BLaER1 treated with 17β-estradiol and CSF1 and Interleukin-3, amounts not matched to agents 10 nM and 100 nM (cell line): ENCODE measurements at regions not wholly inside any gene's neighbourhood (a gene's known extent, or its start where the extent isn't known, plus 50 kb on each side); places are given as distances from the start of the nearest gene placed in this dataset.

Experiments used
- H3K27ac ChIP-seq, 11 experiments: shearing (Covaris generic); formaldehyde crosslinking; 2 replicates each; pipeline ENCODE4 v1.8.1; 2022
- H3K27me3 ChIP-seq, 11 experiments: shearing (Covaris generic); formaldehyde crosslinking; 2 replicates each; pipeline ENCODE4 v1.8.1; 2022
- H3K36me3 ChIP-seq, 11 experiments: shearing (Covaris generic); formaldehyde crosslinking; 2 replicates each; pipeline ENCODE4 v1.8.1; 2022
- H3K4me1 ChIP-seq, 10 experiments: shearing (Covaris generic); formaldehyde crosslinking; 2 replicates each; pipeline ENCODE4 v1.8.1; 2022
- H3K4me2 ChIP-seq, 11 experiments: shearing (Covaris generic); formaldehyde crosslinking; 2 replicates each; pipeline ENCODE4 v1.8.1; 2022
- H3K4me3 ChIP-seq, 10 experiments: shearing (Covaris generic); formaldehyde crosslinking; 2 replicates each; pipeline ENCODE4 v1.8.1; 2022
- H3K9ac ChIP-seq, 11 experiments: shearing (Covaris generic); formaldehyde crosslinking; 2 replicates each; pipeline ENCODE4 v1.8.1; 2022
- H3K9me3 ChIP-seq, 11 experiments: shearing (Covaris generic); formaldehyde crosslinking; replicated peaks in 1 of 11; 2 replicates each; pipeline ENCODE4 v1.8.1; 2022
- H4K20me1 ChIP-seq, 11 experiments: shearing (Covaris generic); formaldehyde crosslinking; 2 replicates each; pipeline ENCODE4 v1.8.1; 2022
- Cebpa-rat ChIP-seq, 11 experiments: shearing (Covaris generic); IDR thresholded peaks; 2 replicates each; pipeline ENCODE4 v1.8.1; 2022

DNA sequence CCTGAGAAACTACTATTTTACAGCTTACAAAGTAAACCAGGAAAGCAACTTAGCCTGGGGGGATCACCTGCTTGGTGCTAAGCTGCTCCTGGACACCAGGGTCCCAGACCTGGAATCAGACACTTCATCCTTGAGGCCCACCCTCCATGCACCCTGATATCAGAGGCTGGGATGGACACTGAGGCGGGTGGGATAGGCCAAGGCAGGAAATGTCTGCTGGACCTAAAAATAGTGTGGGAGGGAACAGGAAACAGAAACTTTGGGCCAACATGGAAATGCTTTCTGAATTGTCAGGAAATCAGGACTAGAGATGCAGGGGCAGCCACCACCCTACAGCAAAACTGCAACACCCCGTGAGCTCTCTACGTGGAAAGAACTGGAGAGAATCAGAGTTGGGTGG lies 101.5 kb upstream of the PODXL start:
- Histone ChIP-seq H4K20me1 (peaks cover 0 to 7% (median 0%) of the 10 kb centered on the region in 11 experiments; a peak in 2 of 22 replicates), H3K4me2 (peak overlapping the region in 2 of 11 experiments; percentile 2 to 24; a peak in 2 of 22 replicates), H3K27me3 (no peaks in the 10 kb centered on the region), H3K9ac (no peak overlapping the region), H3K4me1 (peaks cover 0 to 5% (median 0%) of the 10 kb centered on the region in 10 experiments; a peak in 3 of 20 replicates), H3K36me3 (no peaks in the 10 kb centered on the region), H3K4me3 (no peak overlapping the region), H3K27ac (no peak overlapping the region), H3K9me3 (no peaks in the 10 kb centered on the region)
- no peak for TF ChIP-seq Cebpa-rat (IDR thresholded peaks at IDR 0.05)

DNA sequence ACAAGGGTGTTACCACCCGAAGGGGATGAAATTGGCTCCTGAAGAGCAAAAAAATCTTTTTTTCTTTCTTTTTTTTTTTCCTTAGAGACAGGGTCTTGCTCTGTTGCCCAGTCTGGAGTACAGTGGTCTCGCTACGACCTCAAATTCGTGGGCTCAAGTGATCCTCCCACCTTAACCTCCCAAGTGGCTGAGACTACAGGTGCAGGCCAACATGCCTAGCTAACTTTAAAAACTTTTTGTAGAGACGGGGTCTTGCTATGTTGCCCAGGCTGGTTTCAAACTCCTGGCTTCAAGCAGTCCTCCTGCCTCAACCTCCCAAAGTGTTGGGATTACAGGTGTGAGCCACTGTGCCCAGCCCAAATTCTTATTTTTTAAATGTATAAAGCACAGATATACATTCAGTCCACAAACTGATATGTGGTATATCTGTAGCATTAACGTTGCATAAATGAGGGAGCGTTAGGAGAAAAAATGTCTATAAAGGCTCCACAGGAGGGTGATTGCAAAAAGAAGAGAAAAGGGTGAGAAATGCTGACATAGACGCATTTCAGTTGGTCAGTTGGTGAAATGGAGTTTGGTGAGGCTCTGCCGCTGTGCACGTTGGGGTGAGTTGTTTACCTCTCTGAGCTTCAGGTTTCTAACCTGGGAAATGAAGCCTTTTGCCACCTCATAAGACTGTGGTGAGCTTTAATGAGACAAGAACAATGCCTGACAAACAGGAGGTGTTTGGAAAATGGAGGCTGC lies 100.7 kb upstream of the PODXL start:
- no peak overlapping the region for H3K27ac ChIP-seq
- H3K36me3 ChIP-seq, result no peaks in the 10 kb centered on the region
- peaks cover 0 to 7% (median 0%) of the 10 kb centered on the region in 11 experiments; a peak in 2 of 22 replicates for H4K20me1 ChIP-seq
- H3K9ac ChIP-seq, result no peak overlapping the region
- no peak for TF ChIP-seq Cebpa-rat (IDR thresholded peaks at IDR 0.05)
- no peaks in the 10 kb centered on the region for H3K9me3 ChIP-seq
- no peak overlapping the region for H3K4me3 ChIP-seq
- no peak overlapping the region for H3K4me2 ChIP-seq
- H3K4me1 ChIP-seq, result peaks cover 0 to 5% (median 0%) of the 10 kb centered on the region in 10 experiments; a peak in 3 of 20 replicates
- H3K27me3 ChIP-seq, result no peaks in the 10 kb centered on the region

DNA sequence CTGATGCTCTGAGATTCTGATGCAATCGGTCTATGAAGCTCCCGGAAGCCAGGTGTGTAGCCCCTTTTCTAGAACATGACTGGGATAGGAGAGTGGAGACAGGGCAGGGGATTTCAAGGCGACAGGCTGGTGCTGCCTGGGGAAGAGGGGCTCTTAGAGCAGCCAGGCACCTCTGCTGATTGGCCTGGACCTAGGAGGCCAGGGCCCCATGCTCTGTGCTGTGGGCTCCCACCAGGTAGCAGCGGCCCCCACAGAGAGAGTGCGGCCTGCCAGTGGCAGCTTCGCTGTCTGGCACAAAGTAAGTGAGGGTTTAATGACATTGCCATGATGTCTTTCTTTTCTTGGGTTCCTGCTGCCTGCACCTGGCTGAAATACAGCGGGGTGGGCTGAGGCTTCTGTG lies 99.4 kb upstream of the PODXL start:
- Histone ChIP-seq H3K27ac (no peak overlapping the region), H3K9ac (no peak overlapping the region)
- no peak for TF ChIP-seq Cebpa-rat (IDR thresholded peaks at IDR 0.05)

DNA sequence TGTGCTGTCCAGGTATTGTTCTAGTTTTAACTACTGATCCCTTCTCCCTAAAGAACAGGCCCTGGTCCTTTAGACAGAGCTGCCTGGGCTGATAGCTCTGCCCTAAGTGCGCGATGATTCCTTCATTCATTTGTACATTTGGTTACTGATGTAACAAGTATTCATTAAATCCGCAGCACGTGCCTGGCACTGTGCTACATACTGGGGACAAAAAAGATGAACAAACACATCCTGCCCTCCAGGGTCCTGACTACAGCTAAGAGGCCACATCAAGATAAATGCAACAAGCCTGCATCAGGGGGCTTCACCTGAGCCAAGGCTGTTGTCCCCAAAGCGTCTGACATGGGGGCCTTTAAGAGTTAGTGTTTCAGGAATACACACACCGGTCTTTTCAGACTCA lies 99.0 kb upstream of the PODXL start:
- H3K9me3 ChIP-seq, result no peaks in the 10 kb centered on the region
- H3K4me1 ChIP-seq, result peaks cover 0 to 5% (median 0%) of the 10 kb centered on the region in 10 experiments; a peak in 3 of 20 replicates
- TF ChIP-seq Cebpa-rat (IDR thresholded peaks at IDR 0.05), result no peak
- no peak overlapping the region for H3K4me2 ChIP-seq
- no peak overlapping the region for H3K9ac ChIP-seq
- no peak overlapping the region for H3K27ac ChIP-seq
- H3K36me3 ChIP-seq, result no peaks in the 10 kb centered on the region
- no peak overlapping the region for H3K4me3 ChIP-seq
- peaks cover 0 to 7% (median 0%) of the 10 kb centered on the region in 11 experiments; a peak in 2 of 22 replicates for H4K20me1 ChIP-seq
- H3K27me3 ChIP-seq, result no peaks in the 10 kb centered on the region

More for the DNA sequence above, 99.4 kb upstream of the PODXL start:
- H3K9me3 ChIP-seq, result no peaks in the 10 kb centered on the region
- H3K4me1 ChIP-seq, result peaks cover 0 to 5% (median 0%) of the 10 kb centered on the region in 10 experiments; a peak in 3 of 20 replicates
- no peaks in the 10 kb centered on the region for H3K27me3 ChIP-seq
- no peak overlapping the region for H3K4me2 ChIP-seq
- no peaks in the 10 kb centered on the region for H3K36me3 ChIP-seq
- no peak overlapping the region for H3K4me3 ChIP-seq
- peaks cover 0 to 7% (median 0%) of the 10 kb centered on the region in 11 experiments; a peak in 2 of 22 replicates for H4K20me1 ChIP-seq

DNA sequence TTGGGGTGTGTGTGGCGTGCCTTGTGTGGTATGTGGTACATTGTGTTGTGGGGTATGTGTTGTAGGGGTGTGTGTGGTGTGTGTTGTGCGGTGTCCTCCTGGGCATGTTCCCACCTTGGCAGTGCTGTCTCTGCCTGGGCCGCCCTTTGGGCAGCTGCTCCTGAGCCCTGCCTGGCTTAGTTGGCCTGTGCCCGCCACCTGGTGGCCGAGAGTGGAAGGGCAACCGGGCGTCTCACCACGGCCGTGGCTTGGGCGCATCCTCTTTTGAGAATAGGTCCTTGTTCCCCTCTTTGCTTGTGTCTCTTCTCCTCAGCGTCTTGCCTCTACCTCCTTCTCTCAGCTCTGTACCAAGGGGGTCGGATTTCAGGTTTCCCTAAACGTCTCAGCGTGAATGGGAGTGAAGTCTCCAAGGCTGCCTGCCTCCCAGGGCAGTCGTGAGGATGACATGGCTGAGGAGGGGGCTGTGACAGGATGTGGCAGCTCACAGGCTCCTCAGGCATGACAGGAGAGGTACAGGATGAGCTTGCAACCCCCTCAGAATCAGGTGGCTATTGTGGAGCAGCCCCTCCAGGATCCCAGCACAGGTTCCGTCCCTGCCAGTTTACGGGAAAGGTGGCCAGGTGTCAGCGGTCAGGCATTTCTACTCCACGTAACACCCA lies 98.4 kb upstream of the PODXL start:
- H3K4me3 ChIP-seq, result no peak overlapping the region
- no peaks in the 10 kb centered on the region for H3K36me3 ChIP-seq
- H3K9me3 ChIP-seq, result no peaks in the 10 kb centered on the region
- H4K20me1 ChIP-seq, result peaks cover 0 to 7% (median 0%) of the 10 kb centered on the region in 11 experiments; a peak in 2 of 22 replicates
- H3K27ac ChIP-seq, result no peak overlapping the region
- no peaks in the 10 kb centered on the region for H3K27me3 ChIP-seq
- TF ChIP-seq Cebpa-rat (IDR thresholded peaks at IDR 0.05), result no peak
- no peak overlapping the region for H3K4me2 ChIP-seq
- peaks cover 0 to 5% (median 0%) of the 10 kb centered on the region in 10 experiments; a peak in 5 of 20 replicates for H3K4me1 ChIP-seq
- no peak overlapping the region for H3K9ac ChIP-seq

DNA sequence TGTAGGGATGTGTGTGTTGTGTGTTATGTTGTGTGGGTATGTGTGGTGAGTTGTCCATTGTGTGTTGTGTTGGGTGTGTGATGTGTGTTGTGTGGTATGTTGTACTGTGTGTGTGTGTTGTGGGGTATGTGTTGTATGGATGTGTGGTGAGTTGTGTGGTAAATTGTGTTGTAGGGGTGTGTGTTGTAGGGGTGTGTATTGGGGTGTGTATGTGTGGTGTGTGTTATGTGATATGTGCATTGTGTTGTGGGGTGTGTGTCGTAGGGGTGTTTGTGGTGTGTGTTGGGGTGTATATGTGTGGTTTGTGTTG lies 97.8 kb upstream of the PODXL start:
- no peaks in the 10 kb centered on the region for H3K27me3 ChIP-seq
- H3K27ac ChIP-seq, result no peak overlapping the region
- H3K4me2 ChIP-seq, result no peak overlapping the region
- no peak overlapping the region for H3K4me3 ChIP-seq
- peaks cover 0 to 7% (median 0%) of the 10 kb centered on the region in 11 experiments; a peak in 2 of 22 replicates for H4K20me1 ChIP-seq
- no peak overlapping the region for H3K9ac ChIP-seq
- peaks cover 0 to 7% (median 2%) of the 10 kb centered on the region in 10 experiments; a peak in 6 of 20 replicates for H3K4me1 ChIP-seq
- H3K9me3 ChIP-seq, result no peaks in the 10 kb centered on the region
- no peak for TF ChIP-seq Cebpa-rat (IDR thresholded peaks at IDR 0.05)
- no peaks in the 10 kb centered on the region for H3K36me3 ChIP-seq

DNA sequence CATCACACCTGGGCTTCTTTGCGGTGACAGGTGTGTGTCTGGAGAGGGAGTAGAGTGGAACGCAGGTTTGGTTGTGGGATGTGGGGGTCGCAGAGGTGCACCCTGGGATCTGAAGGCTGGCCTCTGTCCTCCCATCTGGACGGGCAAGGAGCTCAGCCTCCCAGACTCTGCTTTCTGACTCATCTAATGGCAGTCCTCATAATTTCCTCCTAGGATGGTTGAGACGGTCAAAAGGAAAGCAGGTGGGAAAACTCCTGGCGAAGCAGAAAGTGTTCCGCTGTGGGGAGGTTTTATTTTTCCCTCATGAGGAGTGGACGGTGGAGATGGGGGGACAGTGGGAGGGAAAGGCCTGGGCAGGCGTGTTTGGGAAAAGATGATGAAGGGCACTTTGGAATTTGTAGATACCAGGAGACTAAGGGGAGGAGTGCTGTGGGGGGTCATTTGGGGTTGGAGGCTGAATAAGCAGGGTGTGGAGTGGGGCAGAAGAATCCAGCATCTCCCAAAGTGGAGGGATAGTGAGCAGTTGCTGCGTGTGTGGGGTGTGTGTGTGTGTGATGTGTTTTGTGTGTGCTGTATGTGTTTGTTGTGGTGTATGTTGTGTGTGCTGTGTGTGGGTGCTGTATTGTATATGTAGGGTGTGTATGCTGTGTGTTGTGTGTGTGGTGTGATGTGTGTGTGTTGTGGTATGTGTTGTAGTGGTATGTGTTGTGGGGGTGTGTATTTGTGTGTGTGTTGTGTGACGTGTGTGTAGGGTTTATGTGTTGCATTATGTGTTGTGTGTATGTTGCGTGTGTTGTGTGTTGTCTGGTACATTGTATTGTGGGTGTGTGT lies 97.2 kb upstream of the PODXL start:
- H3K27ac ChIP-seq, result no peak overlapping the region
- no peaks in the 10 kb centered on the region for H3K36me3 ChIP-seq
- peaks cover 0 to 7% (median 0%) of the 10 kb centered on the region in 11 experiments; a peak in 2 of 22 replicates for H4K20me1 ChIP-seq
- TF ChIP-seq Cebpa-rat (IDR thresholded peaks at IDR 0.05), result no peak
- no peaks in the 10 kb centered on the region for H3K27me3 ChIP-seq
- no peak overlapping the region for H3K4me2 ChIP-seq
- H3K4me3 ChIP-seq, result no peak overlapping the region
- no peaks in the 10 kb centered on the region for H3K9me3 ChIP-seq
- no peak overlapping the region for H3K9ac ChIP-seq
- peaks cover 0 to 7% (median 2%) of the 10 kb centered on the region in 10 experiments; a peak in 6 of 20 replicates for H3K4me1 ChIP-seq

DNA sequence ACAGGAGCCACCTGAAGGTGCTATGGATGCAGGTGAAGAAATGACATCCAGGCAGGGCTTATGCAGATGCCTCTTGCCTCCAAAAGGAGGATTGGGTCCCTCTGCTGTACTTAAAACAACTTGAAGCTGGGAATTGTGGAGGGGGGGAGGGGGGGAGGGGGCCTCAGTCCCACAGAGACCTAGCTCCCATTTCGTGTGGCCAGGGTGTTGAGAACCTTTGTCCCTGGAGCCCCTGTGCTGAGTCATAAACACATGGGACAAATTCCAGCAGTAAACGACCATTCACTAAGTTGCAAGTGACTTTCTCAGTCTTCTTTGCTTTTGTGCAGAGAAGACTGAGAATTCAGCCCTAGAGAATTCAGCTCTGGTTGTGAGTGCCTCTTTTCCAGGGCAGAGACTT lies 96.5 kb upstream of the PODXL start:
- no peak overlapping the region for H3K9ac ChIP-seq
- no peak overlapping the region for H3K27ac ChIP-seq

DNA sequence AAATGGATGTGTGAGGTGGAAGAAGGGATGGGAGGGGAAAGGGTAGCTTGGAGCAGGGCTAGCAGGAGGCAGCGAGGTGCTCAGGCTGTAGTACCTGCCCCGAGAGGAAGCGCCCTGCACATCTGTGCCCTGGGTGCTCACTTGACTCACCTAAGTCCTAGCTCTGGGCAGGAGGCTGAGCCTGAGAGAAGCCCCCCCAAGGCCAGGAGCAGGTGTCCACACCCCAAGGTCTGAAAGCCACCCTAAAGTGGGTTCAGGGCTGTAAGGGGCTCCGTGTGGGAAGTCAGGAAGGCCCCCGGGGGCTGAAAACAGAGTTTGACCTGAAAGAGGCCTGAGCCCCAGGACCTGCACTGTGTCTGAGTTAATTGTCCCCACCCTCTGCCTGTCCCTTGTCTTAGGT lies 95.8 kb upstream of the PODXL start:
- no peak overlapping the region for H3K27ac ChIP-seq
- H3K9ac ChIP-seq, result no peak overlapping the region
- peaks cover 0 to 7% (median 0%) of the 10 kb centered on the region in 10 experiments; a peak in 3 of 20 replicates for H3K4me1 ChIP-seq
- no peaks in the 10 kb centered on the region for H3K9me3 ChIP-seq
- H3K36me3 ChIP-seq, result no peaks in the 10 kb centered on the region
- H3K4me3 ChIP-seq, result no peak overlapping the region
- H4K20me1 ChIP-seq, result peaks cover 0 to 7% (median 0%) of the 10 kb centered on the region in 11 experiments; a peak in 2 of 22 replicates
- no peak overlapping the region for H3K4me2 ChIP-seq
- no peaks in the 10 kb centered on the region for H3K27me3 ChIP-seq
- TF ChIP-seq Cebpa-rat (IDR thresholded peaks at IDR 0.05), result no peak

More for the DNA sequence above, 96.5 kb upstream of the PODXL start:
- TF ChIP-seq Cebpa-rat (IDR thresholded peaks at IDR 0.05), result no peak
- Histone ChIP-seq H4K20me1 (peaks cover 0 to 7% (median 0%) of the 10 kb centered on the region in 11 experiments; a peak in 2 of 22 replicates), H3K36me3 (no peaks in the 10 kb centered on the region), H3K4me1 (peaks cover 0 to 7% (median 1%) of the 10 kb centered on the region in 10 experiments; a peak in 6 of 20 replicates), H3K27me3 (no peaks in the 10 kb centered on the region), H3K9me3 (no peaks in the 10 kb centered on the region), H3K4me2 (no peak overlapping the region), H3K4me3 (no peak overlapping the region)
